ENCODE measurements at regions not wholly inside any gene's neighbourhood (a gene's known extent, or its start where the extent isn't known, plus 50 kb on each side); places are given as distances from the start of the nearest gene placed in this dataset.
A peak's percentile ranks its signal among the peaks of the same experiment; 100 is the strongest.

DNA sequence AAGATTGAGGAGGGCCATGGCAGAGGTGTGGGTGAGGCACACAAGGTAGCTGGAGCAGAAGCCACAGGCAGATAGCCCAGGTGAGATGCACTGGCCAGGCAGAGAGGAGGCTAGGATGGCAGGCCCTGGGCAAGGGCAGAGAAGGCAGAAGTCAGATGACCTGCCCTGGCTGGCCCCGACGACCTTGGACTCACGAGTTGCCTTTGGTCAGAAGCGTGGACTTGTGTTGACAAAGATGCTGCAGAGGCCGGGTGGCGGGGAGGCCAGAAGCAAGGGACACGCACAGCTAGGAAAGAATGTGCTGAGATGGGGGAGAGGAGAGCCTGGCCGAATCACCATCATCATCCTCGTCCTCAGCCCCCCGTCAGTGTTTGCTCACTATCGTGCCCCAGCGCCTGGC lies 123.7 kb downstream of the RBFOX3 start:
- ATAC-seq = 0 out of 2 replicates have a peak, but pooled peaks have one; percentile 18
- H3K27ac ChIP-seq (ENCODE audit: low read length) = no peak overlapping the region
- DNase-seq (ENCODE audit: low read depth, low spot score) = no peak
- H3K4me1 ChIP-seq (ENCODE audit: control insufficient read depth, insufficient read depth, low read length) = no peaks in the 10 kb centered on the region; the same call in 1 of the 2 replicates
- intact Hi-C loops (cut with micrococcal nuclease; ENCODE audit: unreplicated experiment) = no loop called here
- no TSS peak for BruUV-seq (replicated peaks)
- in situ Hi-C loops (cut with HindIII; ENCODE audit: low pct_unique_long_range_greater_than_20kb, low sequenced_read_pairs) = no loop called here
- no peak overlapping the region for H3K4me3 ChIP-seq (ENCODE audit: low read depth in 2 of 2, low read length in 2 of 2)
- ChIA-PET POLR2A (no interaction called here), CTCF (no interaction called here)
- peaks cover 2% of the 10 kb centered on the region; the same call in 1 of the 2 replicates for H3K27me3 ChIP-seq (ENCODE audit: control insufficient read depth, insufficient read depth, low read length)
- no peaks in the 10 kb centered on the region for H3K9me3 ChIP-seq (ENCODE audit: control insufficient read depth, insufficient read depth, low read depth, low read length)
- H3K36me3 ChIP-seq (ENCODE audit: control insufficient read depth, insufficient read depth, low read length) = no peaks in the 10 kb centered on the region
- TF ChIP-seq, protein P1, sequence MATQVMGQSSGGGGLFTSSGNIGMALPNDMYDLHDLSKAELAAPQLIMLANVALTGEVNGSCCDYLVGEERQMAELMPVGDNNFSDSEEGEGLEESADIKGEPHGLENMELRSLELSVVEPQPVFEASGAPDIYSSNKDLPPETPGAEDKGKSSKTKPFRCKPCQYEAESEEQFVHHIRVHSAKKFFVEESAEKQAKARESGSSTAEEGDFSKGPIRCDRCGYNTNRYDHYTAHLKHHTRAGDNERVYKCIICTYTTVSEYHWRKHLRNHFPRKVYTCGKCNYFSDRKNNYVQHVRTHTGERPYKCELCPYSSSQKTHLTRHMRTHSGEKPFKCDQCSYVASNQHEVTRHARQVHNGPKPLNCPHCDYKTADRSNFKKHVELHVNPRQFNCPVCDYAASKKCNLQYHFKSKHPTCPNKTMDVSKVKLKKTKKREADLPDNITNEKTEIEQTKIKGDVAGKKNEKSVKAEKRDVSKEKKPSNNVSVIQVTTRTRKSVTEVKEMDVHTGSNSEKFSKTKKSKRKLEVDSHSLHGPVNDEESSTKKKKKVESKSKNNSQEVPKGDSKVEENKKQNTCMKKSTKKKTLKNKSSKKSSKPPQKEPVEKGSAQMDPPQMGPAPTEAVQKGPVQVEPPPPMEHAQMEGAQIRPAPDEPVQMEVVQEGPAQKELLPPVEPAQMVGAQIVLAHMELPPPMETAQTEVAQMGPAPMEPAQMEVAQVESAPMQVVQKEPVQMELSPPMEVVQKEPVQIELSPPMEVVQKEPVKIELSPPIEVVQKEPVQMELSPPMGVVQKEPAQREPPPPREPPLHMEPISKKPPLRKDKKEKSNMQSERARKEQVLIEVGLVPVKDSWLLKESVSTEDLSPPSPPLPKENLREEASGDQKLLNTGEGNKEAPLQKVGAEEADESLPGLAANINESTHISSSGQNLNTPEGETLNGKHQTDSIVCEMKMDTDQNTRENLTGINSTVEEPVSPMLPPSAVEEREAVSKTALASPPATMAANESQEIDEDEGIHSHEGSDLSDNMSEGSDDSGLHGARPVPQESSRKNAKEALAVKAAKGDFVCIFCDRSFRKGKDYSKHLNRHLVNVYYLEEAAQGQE (IDR thresholded peaks at IDR 0.05; ENCODE audit: insufficient read depth in 1 of 2, low read depth in 2 of 2, low read length in 1 of 2) = no peak
- TF ChIP-seq TCF7L2 (IDR thresholded peaks at IDR 0.05; ENCODE audit: low read depth, low read length) (no peak), SIN3A (IDR thresholded peaks at IDR 0.05; ENCODE audit: borderline replicate concordance, insufficient read depth, low read depth, low read length) (no peak)

- no TSS peak for BruUV-seq (replicated peaks)
- ChIA-PET CTCF (no interaction called here), POLR2A (no interaction called here)
- TF ChIP-seq SIN3A (IDR thresholded peaks at IDR 0.05; ENCODE audit: borderline replicate concordance, insufficient read depth, low read depth, low read length) = no peak
- no peak for TF ChIP-seq TCF7L2 (IDR thresholded peaks at IDR 0.05; ENCODE audit: low read depth, low read length)
- TF ChIP-seq POLR2AphosphoS5 (IDR thresholded peaks at IDR 0.05; ENCODE audit: low read depth, low read length) = no peak
- TF ChIP-seq CTCF (IDR thresholded peaks at IDR 0.05) = no peak
- TF ChIP-seq, protein P1 (IDR thresholded peaks at IDR 0.05; ENCODE audit: insufficient read depth in 1 of 2, low read depth in 2 of 2, low read length in 1 of 2) = no peak
- ATAC-seq = no peak
- H3K9me3 ChIP-seq (ENCODE audit: control insufficient read depth, insufficient read depth, low read depth, low read length) = no peaks in the 10 kb centered on the region
- intact Hi-C loops (cut with micrococcal nuclease; ENCODE audit: unreplicated experiment) (no loop called here), in situ Hi-C loops (cut with HindIII; ENCODE audit: low pct_unique_long_range_greater_than_20kb, low sequenced_read_pairs) (no loop called here)
- no peaks in the 10 kb centered on the region for H3K36me3 ChIP-seq (ENCODE audit: control insufficient read depth, insufficient read depth, low read length)
- peaks cover 2% of the 10 kb centered on the region; the same call in 1 of the 2 replicates for H3K27me3 ChIP-seq (ENCODE audit: control insufficient read depth, insufficient read depth, low read length)
- H3K27ac ChIP-seq (ENCODE audit: low read length) = no peak overlapping the region
- no peak overlapping the region for H3K4me3 ChIP-seq (ENCODE audit: low read depth in 2 of 2, low read length in 2 of 2)
- no peaks in the 10 kb centered on the region; the same call in 1 of the 2 replicates for H3K4me1 ChIP-seq (ENCODE audit: control insufficient read depth, insufficient read depth, low read length)
- no peak for DNase-seq (ENCODE audit: low read depth, low spot score)
Observed at GRCh38 chr17:79485991-79486390, 124.9 kb downstream of the RBFOX3 start.
